TTC549 (cell line): ENCODE measurements at regions not wholly inside any gene's neighbourhood (a gene's known extent, or its start where the extent isn't known, plus 50 kb on each side); places are given as distances from the start of the nearest gene placed in this dataset.
"Not testable (repeated sequence)": the region's sequence is repeated elsewhere in the genome, so short reads cannot be mapped to it uniquely, and the experiment has no call there.

Source experiments
- FAIRE-seq: peaks from 2 replicates; lab custom pipeline; 2012; peaks lifted over from hg19 to GRCh38; lab: Jason Lieb, UNC

GRCh38 chr5:104955479-104955878, 1392.9 kb upstream of the NUDT12 start:
- FAIRE-seq: no peak

- no peak for FAIRE-seq
Measured at GRCh38 chr5:104952876-104953275, 1390.3 kb upstream of the NUDT12 start.

GRCh38 chr5:104951829-104952228, 1389.2 kb upstream of the NUDT12 start:
- FAIRE-seq: no peak

GRCh38 chr5:104947076-104947475, 1384.5 kb upstream of the NUDT12 start:
- no peak for FAIRE-seq

- FAIRE-seq: no peak
Measured at GRCh38 chr5:104942735-104943134, 1380.1 kb upstream of the NUDT12 start.

GRCh38 chr5:104941030-104941645, 1378.5 kb upstream of the NUDT12 start:
- no peak for FAIRE-seq

GRCh38 chr5:104937598-104937997, 1375.0 kb upstream of the NUDT12 start:
- FAIRE-seq: no peak

GRCh38 chr5:104932431-104932830, 1369.8 kb upstream of the NUDT12 start:
- no peak for FAIRE-seq

GRCh38 chr5:104928906-104929520, 1366.4 kb upstream of the NUDT12 start:
- FAIRE-seq: no peak

GRCh38 chr5:104915226-104915625, 1352.6 kb upstream of the NUDT12 start:
- FAIRE-seq: no peak

GRCh38 chr5:104914536-104915070, 1352.0 kb upstream of the NUDT12 start:
- no peak for FAIRE-seq

- FAIRE-seq: no peak
Measured at GRCh38 chr5:104913841-104914281, 1351.3 kb upstream of the NUDT12 start.

- FAIRE-seq: no peak
Measured at GRCh38 chr5:104909803-104910202, 1347.2 kb upstream of the NUDT12 start.

- no peak for FAIRE-seq
Measured at GRCh38 chr5:104904561-104904960, 1342.0 kb upstream of the NUDT12 start.

- FAIRE-seq: no peak
Measured at GRCh38 chr5:104903941-104904340, 1341.4 kb upstream of the NUDT12 start.

GRCh38 chr5:104891596-104891995, 1329.0 kb upstream of the NUDT12 start:
- FAIRE-seq: no peak

- FAIRE-seq: no peak
Measured at GRCh38 chr5:104890767-104891166, 1328.2 kb upstream of the NUDT12 start.

GRCh38 chr5:104859437-104859836, 1296.8 kb upstream of the NUDT12 start:
- no peak for FAIRE-seq

- not testable (repeated sequence) for FAIRE-seq
Measured at GRCh38 chr5:104852099-104852498, 1289.5 kb upstream of the NUDT12 start.

GRCh38 chr5:104845541-104845940, 1283.0 kb upstream of the NUDT12 start:
- no peak for FAIRE-seq

- no peak for FAIRE-seq
Measured at GRCh38 chr5:104843822-104844221, 1281.2 kb upstream of the NUDT12 start.

- FAIRE-seq: no peak
Measured at GRCh38 chr5:104840284-104840683, 1277.7 kb upstream of the NUDT12 start.

- FAIRE-seq: not testable (repeated sequence)
Measured at GRCh38 chr5:104831515-104831914, 1268.9 kb upstream of the NUDT12 start.

GRCh38 chr5:104821606-104822005, 1259.0 kb upstream of the NUDT12 start:
- no peak for FAIRE-seq
